ENCODE measurements at regions not wholly inside any gene's neighbourhood (a gene's known extent, or its start where the extent isn't known, plus 50 kb on each side); places are given as distances from the start of the nearest gene placed in this dataset.

DNA sequence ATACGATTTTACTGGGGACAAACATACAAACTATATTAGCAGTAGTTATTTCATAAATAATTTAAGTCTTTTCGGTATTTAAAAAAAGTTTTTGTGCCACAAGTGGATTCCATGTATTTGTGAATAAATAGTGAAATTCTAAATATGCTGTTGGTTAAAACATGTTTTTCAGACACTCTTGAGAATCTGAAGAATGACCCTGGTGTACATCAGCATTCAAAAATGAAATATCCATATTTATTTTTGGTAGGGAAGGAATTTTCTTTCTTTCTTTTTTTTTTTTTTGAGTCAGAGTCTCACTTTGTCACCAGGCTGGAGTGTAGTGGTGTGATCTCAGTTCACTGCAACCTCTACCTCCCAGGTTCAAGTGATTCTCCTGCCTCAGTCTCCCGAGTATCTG lies 136.1 kb upstream of the CDK6 start:
- no peaks in the 10 kb centered on the region for H4K20me1 ChIP-seq (replicated peaks in 1 of 2; ENCODE audit: control insufficient read depth in 1 of 2, insufficient read depth in 2 of 2, low read length in 2 of 2)
- peaks cover 1 to 3% of the 10 kb centered on the region in 2 experiments; a peak in 1 of 4 replicates for H3K9me3 ChIP-seq (ENCODE audit: insufficient read depth in 2 of 2, low read depth in 1 of 2, low read length in 1 of 2)
- no peak overlapping the region for H3K4me3 ChIP-seq (ENCODE audit: extremely low read depth in 1 of 4, insufficient read depth in 2 of 4, low read depth in 3 of 4, low read length in 4 of 4)
- no peak overlapping the region for H4K5ac ChIP-seq (ENCODE audit: insufficient read length, low read depth, low read length)
- H3K79me2 ChIP-seq (ENCODE audit: control insufficient read depth in 1 of 2, insufficient read depth in 2 of 2, low read length in 2 of 2), result no peaks in the 10 kb centered on the region
- no peak overlapping the region for H3K56ac ChIP-seq (replicated peaks; ENCODE audit: insufficient read length, low read depth, low read length)
- H4K8ac ChIP-seq (ENCODE audit: extremely low read depth, insufficient read depth, low read length), result no peak overlapping the region
- H3K79me1 ChIP-seq (ENCODE audit: low read depth, low read length), result no peaks in the 10 kb centered on the region
- no peak overlapping the region for H3K9ac ChIP-seq (replicated peaks in 1 of 4; ENCODE audit: extremely low read depth in 1 of 4, low read depth in 3 of 4, low read length in 3 of 4)
- WGBS, 2 experiments (ENCODE audit: extremely low coverage in 1 of 2, insufficient coverage in 1 of 2, insufficient read length in 1 of 2, insufficient replicate concordance in 2 of 2, low coverage in 1 of 2, low lambda C conversion rate in 2 of 2, missing lambda C conversion rate in 1 of 2), result 94% methylated on average over 3 of the region's 3 CpGs; no CpG with 5 or more reads in 1 of the 2 experiments
- no peak overlapping the region for H3K4ac ChIP-seq (replicated peaks; ENCODE audit: insufficient read length, low read depth, low read length)
- H3K27me3 ChIP-seq (replicated peaks in 1 of 4; ENCODE audit: control insufficient read depth in 3 of 4, extremely low read depth in 1 of 4, insufficient read depth in 3 of 4, low read length in 3 of 4), result no peaks in the 10 kb centered on the region
- no peak overlapping the region for H3K27ac ChIP-seq (ENCODE audit: low read depth, low read length)
- no peak overlapping the region for H2BK20ac ChIP-seq (ENCODE audit: low read length)
- no peak overlapping the region for H2BK15ac ChIP-seq (ENCODE audit: low read length)
- no peak overlapping the region for H2BK120ac ChIP-seq (replicated peaks; ENCODE audit: low read depth, low read length)
- no peak overlapping the region for H2AFZ ChIP-seq (ENCODE audit: low read length)
- no peaks in the 10 kb centered on the region for H3K4me1 ChIP-seq (replicated peaks in 1 of 4; ENCODE audit: control insufficient read depth in 3 of 4, insufficient read depth in 4 of 4, low read length in 3 of 4)
- no peak overlapping the region for H4K91ac ChIP-seq (replicated peaks; ENCODE audit: insufficient read length, low read length)
- CTCF ChIA-PET (ENCODE audit: partially characterized antibody), result no interaction called here
- H3K36me3 ChIP-seq (ENCODE audit: control insufficient read depth in 2 of 4, insufficient read depth in 4 of 4, low read length in 3 of 4), result no peaks in the 10 kb centered on the region
- H3K14ac ChIP-seq (ENCODE audit: insufficient read length), result no peak overlapping the region
- FAIRE-seq (no peak), DNase-seq (ENCODE audit: low read depth in 1 of 2, low spot score in 2 of 2) (no peak)
- no peak overlapping the region for H2BK12ac ChIP-seq (ENCODE audit: low read depth, low read length)
- H3K23me2 ChIP-seq (ENCODE audit: low read depth, low read length), result no peaks in the 10 kb centered on the region
- H3K4me2 ChIP-seq (ENCODE audit: insufficient read depth in 1 of 2, low read depth in 2 of 2, low read length in 2 of 2), result no peak overlapping the region
- no peak overlapping the region for H2AK5ac ChIP-seq (ENCODE audit: low read depth, low read length)
- no peak overlapping the region for H2BK5ac ChIP-seq (ENCODE audit: low read depth, low read length)
- H3K18ac ChIP-seq (ENCODE audit: extremely low read depth, low read length), result no peak overlapping the region
- POLR2A ChIA-PET (ENCODE audit: partially characterized antibody), result no interaction called here
- TF ChIP-seq JUND (IDR thresholded peaks at IDR 0.05; ENCODE audit: low read length), result no peak
- TF ChIP-seq GTF2F1 (IDR thresholded peaks at IDR 0.05; ENCODE audit: borderline replicate concordance, low read depth, low read length), result no peak
- no peak for TF ChIP-seq MAFK (IDR thresholded peaks at IDR 0.05; ENCODE audit: low read depth, low read length)
- no peak for TF ChIP-seq RBBP5 (IDR thresholded peaks at IDR 0.05; ENCODE audit: borderline replicate concordance, low read depth, low read length)
- H3K23ac ChIP-seq (ENCODE audit: insufficient read length), result no peak overlapping the region
